PFSK-1 (cell line): ENCODE measurements at regions not wholly inside any gene's neighbourhood (a gene's known extent, or its start where the extent isn't known, plus 50 kb on each side); places are given as distances from the start of the nearest gene placed in this dataset.

ENCODE experiments used
- POLR2AphosphoS5 ChIP-seq: IDR thresholded peaks from 2 replicates; pipeline ENCODE4 v1.6.1; 2012; ENCODE audit warnings: low read depth, mild to moderate bottlenecking, control low read depth, low read length, moderate library complexity
- TAF1 ChIP-seq: IDR thresholded peaks from 2 replicates; pipeline ENCODE4 v1.6.1; 2012; ENCODE audit warnings: low read length, control low read depth, borderline replicate concordance; ENCODE audit not compliant: insufficient read depth

DNA sequence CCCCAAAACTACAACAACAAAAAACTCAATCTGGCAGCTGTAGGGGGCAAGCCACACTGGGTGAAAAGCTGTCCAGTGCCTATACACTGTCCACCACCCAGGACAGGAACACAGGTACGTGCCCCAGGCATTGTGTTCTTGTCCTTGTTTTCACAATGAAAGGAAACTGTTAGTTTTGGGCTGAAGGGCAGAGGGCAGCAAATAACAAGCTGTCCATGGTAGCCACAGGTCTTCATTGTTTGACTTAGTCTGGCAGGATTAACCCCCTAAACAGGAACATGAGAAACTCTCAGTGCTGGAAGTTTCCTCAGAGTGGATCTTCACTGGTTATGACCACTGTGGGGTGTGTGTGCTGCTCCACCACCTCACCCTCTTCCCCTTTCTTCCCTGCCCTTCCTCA, 224.6 kb upstream of the N4BP1 start:
- TF ChIP-seq TAF1 (no peak), POLR2AphosphoS5 (no peak)
